ENCODE measurements at regions not wholly inside any gene's neighbourhood (a gene's known extent, or its start where the extent isn't known, plus 50 kb on each side); places are given as distances from the start of the nearest gene placed in this dataset.

DNA sequence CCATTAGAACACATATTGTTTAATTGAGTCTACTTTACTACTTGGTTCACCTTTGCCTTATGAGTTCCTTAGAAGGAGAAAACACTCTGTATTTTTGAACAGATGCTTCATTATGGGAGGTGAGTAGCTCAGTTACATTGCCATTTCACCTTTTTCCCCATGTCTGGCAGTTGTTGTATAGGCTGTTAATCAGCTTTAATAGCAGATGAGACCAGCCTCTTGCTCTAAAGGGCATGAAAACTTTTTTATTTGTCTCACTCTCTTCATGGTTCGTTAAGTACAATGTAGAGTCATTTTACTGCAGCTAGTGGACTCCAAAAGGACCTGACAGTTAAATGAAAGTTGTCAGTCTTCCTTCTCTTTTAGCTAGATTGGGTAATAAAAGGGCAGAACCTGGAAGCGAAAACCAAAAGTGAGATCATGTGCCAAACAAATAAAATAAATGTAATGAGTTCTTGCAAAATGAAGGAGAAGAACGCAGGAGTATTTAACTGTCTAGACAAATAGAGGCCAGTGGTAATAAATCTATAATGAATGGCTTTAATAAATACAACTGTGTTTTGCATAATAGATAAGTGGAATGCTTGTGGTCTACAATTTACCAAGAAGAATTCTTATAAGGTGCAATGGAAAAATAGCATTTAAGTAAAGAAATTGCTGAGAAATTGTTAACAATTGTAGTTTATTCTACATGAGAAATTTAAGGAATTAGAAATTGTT lies 180.0 kb upstream of the NEGR1 start:
- H3K9me3 ChIP-seq (replicated peaks in 1 of 2; ENCODE audit: control insufficient read depth in 2 of 2, insufficient read depth in 1 of 2, low read depth in 1 of 2, low read length in 2 of 2), result no peaks in the 10 kb centered on the region
- no CpG with 5 or more reads among the region's 3 CpGs for WGBS, 2 donors (ENCODE audit: extremely low coverage in 2 of 2, insufficient read length in 2 of 2, insufficient replicate concordance in 1 of 2)
- H4K91ac ChIP-seq (ENCODE audit: low read depth, low read length, poor library complexity), result no peak overlapping the region
- no peaks in the 10 kb centered on the region for H3K27me3 ChIP-seq (ENCODE audit: control insufficient read depth in 3 of 3, insufficient read depth in 3 of 3, low read depth in 1 of 3, low read length in 3 of 3)
- H2BK120ac ChIP-seq (ENCODE audit: low read depth, low read length), result no peak overlapping the region
- H3K4ac ChIP-seq (ENCODE audit: low read length), result no peak overlapping the region
- no peak for DNase-seq (ENCODE audit: low spot score)
- no peak overlapping the region for H2BK15ac ChIP-seq (ENCODE audit: low read length)
- H2AK5ac ChIP-seq (ENCODE audit: low read depth, low read length), result no peak overlapping the region
- no peak overlapping the region for H3K23ac ChIP-seq (ENCODE audit: low read depth, low read length, poor library complexity)
- H3K4me3 ChIP-seq (ENCODE audit: low read length in 2 of 2), result no peak overlapping the region
- no peak overlapping the region for H2AFZ ChIP-seq (ENCODE audit: low read length)
- H3K18ac ChIP-seq (ENCODE audit: low read length), result no peak overlapping the region
- H3K79me1 ChIP-seq (ENCODE audit: low read depth, low read length), result no peaks in the 10 kb centered on the region
- no peak overlapping the region for H3K4me2 ChIP-seq (ENCODE audit: insufficient read depth, low read length, poor library complexity, severe bottlenecking)
- H3K14ac ChIP-seq (ENCODE audit: low read length), result no peak overlapping the region
- no peak overlapping the region for H3K9ac ChIP-seq (ENCODE audit: low read depth, low read length, poor library complexity)
- no peaks in the 10 kb centered on the region for H3K36me3 ChIP-seq (replicated peaks in 1 of 2; ENCODE audit: control insufficient read depth in 2 of 2, insufficient read depth in 2 of 2, low read length in 2 of 2)
- H2BK12ac ChIP-seq (ENCODE audit: low read length), result no peak overlapping the region
- H4K8ac ChIP-seq (ENCODE audit: low read depth, low read length), result no peak overlapping the region
- no peak overlapping the region for H2BK5ac ChIP-seq (ENCODE audit: low read length)
- H3K27ac ChIP-seq (replicated peaks; ENCODE audit: low read length), result no peak overlapping the region
- H3K4me1 ChIP-seq (ENCODE audit: control insufficient read depth in 2 of 2, insufficient read depth in 1 of 2, low read depth in 1 of 2, low read length in 2 of 2), result no peaks in the 10 kb centered on the region

DNA sequence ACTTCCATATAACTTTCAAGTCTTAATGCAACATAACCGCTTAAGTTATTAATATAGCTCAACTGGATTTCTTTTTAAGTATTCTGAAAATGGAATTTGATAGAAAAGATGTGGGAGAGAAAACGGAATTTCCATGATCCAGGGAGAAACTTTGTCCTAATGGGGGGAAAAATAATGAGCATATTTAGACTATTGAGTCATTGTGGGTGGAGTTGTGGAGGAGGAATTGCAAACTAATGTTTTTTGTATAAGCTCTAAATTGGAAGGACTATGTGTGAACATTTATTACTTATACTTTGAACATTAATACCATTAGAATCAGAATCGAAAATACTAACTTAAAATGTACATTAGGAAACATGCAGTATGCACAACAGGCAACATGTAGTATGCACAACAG lies 159.9 kb upstream of the NEGR1 start:
- Histone ChIP-seq H2AK5ac (ENCODE audit: low read depth, low read length) (no peak overlapping the region), H2AFZ (ENCODE audit: low read length) (no peak overlapping the region), H3K23ac (ENCODE audit: low read depth, low read length, poor library complexity) (no peak overlapping the region), H3K4me3 (ENCODE audit: low read length in 2 of 2) (no peak overlapping the region), H3K4me2 (ENCODE audit: insufficient read depth, low read length, poor library complexity, severe bottlenecking) (no peak overlapping the region), H3K4me1 (ENCODE audit: control insufficient read depth in 2 of 2, insufficient read depth in 1 of 2, low read depth in 1 of 2, low read length in 2 of 2) (no peaks in the 10 kb centered on the region), H4K91ac (ENCODE audit: low read depth, low read length, poor library complexity) (no peak overlapping the region), H2BK15ac (ENCODE audit: low read length) (no peak overlapping the region), H3K27ac (replicated peaks; ENCODE audit: low read length) (no peak overlapping the region), H3K36me3 (replicated peaks in 1 of 2; ENCODE audit: control insufficient read depth in 2 of 2, insufficient read depth in 2 of 2, low read length in 2 of 2) (no peaks in the 10 kb centered on the region), H3K79me1 (ENCODE audit: low read depth, low read length) (no peaks in the 10 kb centered on the region), H3K27me3 (ENCODE audit: control insufficient read depth in 3 of 3, insufficient read depth in 3 of 3, low read depth in 1 of 3, low read length in 3 of 3) (no peaks in the 10 kb centered on the region), H3K4ac (ENCODE audit: low read length) (no peak overlapping the region), H2BK12ac (ENCODE audit: low read length) (no peak overlapping the region), H3K9ac (ENCODE audit: low read depth, low read length, poor library complexity) (no peak overlapping the region), H4K8ac (ENCODE audit: low read depth, low read length) (no peak overlapping the region), H3K14ac (ENCODE audit: low read length) (no peak overlapping the region), H3K9me3 (replicated peaks in 1 of 2; ENCODE audit: control insufficient read depth in 2 of 2, insufficient read depth in 1 of 2, low read depth in 1 of 2, low read length in 2 of 2) (no peaks in the 10 kb centered on the region), H2BK5ac (ENCODE audit: low read length) (no peak overlapping the region), H3K18ac (ENCODE audit: low read length) (no peak overlapping the region), H2BK120ac (ENCODE audit: low read depth, low read length) (no peak overlapping the region)
- DNase-seq (ENCODE audit: low spot score), result no peak
- no CpG with 5 or more reads among the region's 3 CpGs for WGBS, 2 donors (ENCODE audit: extremely low coverage in 2 of 2, insufficient read length in 2 of 2, insufficient replicate concordance in 1 of 2)

- H3K27ac ChIP-seq (replicated peaks; ENCODE audit: low read length), result no peak overlapping the region
- H3K14ac ChIP-seq (ENCODE audit: low read length), result no peak overlapping the region
- WGBS, 2 donors (ENCODE audit: extremely low coverage in 2 of 2, insufficient read length in 2 of 2, insufficient replicate concordance in 1 of 2), result no CpG with 5 or more reads among the region's 1 CpG
- H2BK5ac ChIP-seq (ENCODE audit: low read length), result no peak overlapping the region
- no peaks in the 10 kb centered on the region for H3K9me3 ChIP-seq (replicated peaks in 1 of 2; ENCODE audit: control insufficient read depth in 2 of 2, insufficient read depth in 1 of 2, low read depth in 1 of 2, low read length in 2 of 2)
- H3K4me3 ChIP-seq (ENCODE audit: low read length in 2 of 2), result no peak overlapping the region
- H3K4ac ChIP-seq (ENCODE audit: low read length), result no peak overlapping the region
- no peak overlapping the region for H3K18ac ChIP-seq (ENCODE audit: low read length)
- H3K9ac ChIP-seq (ENCODE audit: low read depth, low read length, poor library complexity), result no peak overlapping the region
- no peaks in the 10 kb centered on the region for H3K79me1 ChIP-seq (ENCODE audit: low read depth, low read length)
- no peak overlapping the region for H2AK5ac ChIP-seq (ENCODE audit: low read depth, low read length)
- H3K4me2 ChIP-seq (ENCODE audit: insufficient read depth, low read length, poor library complexity, severe bottlenecking), result no peak overlapping the region
- no peak overlapping the region for H4K8ac ChIP-seq (ENCODE audit: low read depth, low read length)
- H2BK15ac ChIP-seq (ENCODE audit: low read length), result no peak overlapping the region
- no peak overlapping the region for H4K91ac ChIP-seq (ENCODE audit: low read depth, low read length, poor library complexity)
- no peak overlapping the region for H2BK12ac ChIP-seq (ENCODE audit: low read length)
- no peak overlapping the region for H2BK120ac ChIP-seq (ENCODE audit: low read depth, low read length)
- H3K4me1 ChIP-seq (ENCODE audit: control insufficient read depth in 2 of 2, insufficient read depth in 1 of 2, low read depth in 1 of 2, low read length in 2 of 2), result no peaks in the 10 kb centered on the region
- no peak overlapping the region for H3K23ac ChIP-seq (ENCODE audit: low read depth, low read length, poor library complexity)
- H3K27me3 ChIP-seq (ENCODE audit: control insufficient read depth in 3 of 3, insufficient read depth in 3 of 3, low read depth in 1 of 3, low read length in 3 of 3), result no peaks in the 10 kb centered on the region
- no peak overlapping the region for H2AFZ ChIP-seq (ENCODE audit: low read length)
- H3K36me3 ChIP-seq (replicated peaks in 1 of 2; ENCODE audit: control insufficient read depth in 2 of 2, insufficient read depth in 2 of 2, low read length in 2 of 2), result no peaks in the 10 kb centered on the region
- DNase-seq (ENCODE audit: low spot score), result no peak
Observed at GRCh38 chr1:72439036-72439435, 156.7 kb upstream of the NEGR1 start.

- Histone ChIP-seq H3K79me1 (ENCODE audit: low read depth, low read length) (no peaks in the 10 kb centered on the region), H4K8ac (ENCODE audit: low read depth, low read length) (no peak overlapping the region), H3K27me3 (ENCODE audit: control insufficient read depth in 3 of 3, insufficient read depth in 3 of 3, low read depth in 1 of 3, low read length in 3 of 3) (no peaks in the 10 kb centered on the region), H3K4me1 (ENCODE audit: control insufficient read depth in 2 of 2, insufficient read depth in 1 of 2, low read depth in 1 of 2, low read length in 2 of 2) (no peaks in the 10 kb centered on the region), H3K9me3 (replicated peaks in 1 of 2; ENCODE audit: control insufficient read depth in 2 of 2, insufficient read depth in 1 of 2, low read depth in 1 of 2, low read length in 2 of 2) (no peaks in the 10 kb centered on the region), H3K4ac (ENCODE audit: low read length) (no peak overlapping the region), H3K23ac (ENCODE audit: low read depth, low read length, poor library complexity) (no peak overlapping the region), H3K27ac (replicated peaks; ENCODE audit: low read length) (no peak overlapping the region), H3K18ac (ENCODE audit: low read length) (no peak overlapping the region), H2AFZ (ENCODE audit: low read length) (no peak overlapping the region), H2AK5ac (ENCODE audit: low read depth, low read length) (no peak overlapping the region), H3K4me3 (ENCODE audit: low read length in 2 of 2) (no peak overlapping the region), H3K9ac (ENCODE audit: low read depth, low read length, poor library complexity) (no peak overlapping the region), H3K4me2 (ENCODE audit: insufficient read depth, low read length, poor library complexity, severe bottlenecking) (no peak overlapping the region), H2BK15ac (ENCODE audit: low read length) (no peak overlapping the region), H4K91ac (ENCODE audit: low read depth, low read length, poor library complexity) (no peak overlapping the region), H3K36me3 (replicated peaks in 1 of 2; ENCODE audit: control insufficient read depth in 2 of 2, insufficient read depth in 2 of 2, low read length in 2 of 2) (no peaks in the 10 kb centered on the region), H2BK120ac (ENCODE audit: low read depth, low read length) (no peak overlapping the region), H2BK12ac (ENCODE audit: low read length) (no peak overlapping the region), H3K14ac (ENCODE audit: low read length) (no peak overlapping the region), H2BK5ac (ENCODE audit: low read length) (no peak overlapping the region)
- no peak for DNase-seq (ENCODE audit: low spot score)
- no CpG with 5 or more reads among the region's 1 CpG for WGBS, 2 donors (ENCODE audit: extremely low coverage in 2 of 2, insufficient read length in 2 of 2, insufficient replicate concordance in 1 of 2)
Observed at GRCh38 chr1:72438270-72438669, 155.9 kb upstream of the NEGR1 start.
